ENCODE measurements at regions not wholly inside any gene's neighbourhood (a gene's known extent, or its start where the extent isn't known, plus 50 kb on each side); places are given as distances from the start of the nearest gene placed in this dataset.

DNA sequence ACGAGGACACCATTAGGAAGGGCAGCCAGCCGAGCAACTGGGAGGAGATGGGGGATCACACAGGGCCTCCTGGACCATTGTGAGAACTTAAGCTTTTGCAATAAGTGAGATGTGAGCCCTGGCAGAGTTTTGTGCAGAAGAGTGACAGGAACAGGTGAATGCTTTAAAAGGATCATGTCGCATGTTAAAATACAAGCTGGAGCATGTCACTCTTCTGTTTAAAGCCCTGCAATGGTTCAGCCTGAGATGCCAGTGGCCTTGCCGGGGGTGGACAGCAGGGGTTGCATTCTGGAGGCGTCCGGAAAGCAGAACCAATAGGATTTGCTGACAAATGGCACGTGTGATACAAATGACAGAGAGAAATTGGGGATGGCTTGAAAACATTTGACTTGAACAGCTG, 137.5 kb upstream of the RFLNA start:
- H2BK12ac ChIP-seq (ENCODE audit: insufficient read length, low read depth, low read length), result no peak overlapping the region
- no peak for TF ChIP-seq CTCF (conservative IDR thresholded peaks at IDR 0.05)
- no peak overlapping the region for H4K8ac ChIP-seq (replicated peaks; ENCODE audit: insufficient read length, low read depth, low read length)
- H3K4me3 Mint-ChIP-seq, result no peak overlapping the region
- no peak overlapping the region for H3K23ac ChIP-seq (ENCODE audit: insufficient read length, low read depth, low read length)
- H4K5ac ChIP-seq (ENCODE audit: insufficient read length, low read depth, low read length), result no peak overlapping the region
- peaks cover 0 to 10% (median 4%) of the 10 kb centered on the region in 3 experiments; a peak in 5 of 7 replicates for H3K36me3 Mint-ChIP-seq (ENCODE audit: insufficient read depth in 1 of 3, low read depth in 3 of 3)
- no peak overlapping the region for H2BK5ac ChIP-seq (ENCODE audit: insufficient read length, low read length)
- peaks cover 8% of the 10 kb centered on the region; the same call in 1 of the 2 replicates for H3K4me1 ChIP-seq (ENCODE audit: insufficient read depth, low read length)
- H2BK15ac ChIP-seq (ENCODE audit: low read depth, low read length), result no peak overlapping the region
- H2BK20ac ChIP-seq (ENCODE audit: low read depth, low read length, poor library complexity, severe bottlenecking), result no peak overlapping the region
- peaks cover 6 to 9% of the 10 kb centered on the region in 2 experiments; a peak in 4 of 5 replicates for H3K9me3 Mint-ChIP-seq
- no peak overlapping the region for H3K4ac ChIP-seq (ENCODE audit: low read depth, low read length)
- H3K18ac ChIP-seq (ENCODE audit: insufficient read length, low read depth, low read length), result no peak overlapping the region
- no peak for DNase-seq
- H3K4me2 ChIP-seq (ENCODE audit: insufficient read depth, insufficient read length, low read length), result no peak overlapping the region
- WGBS (ENCODE audit: extremely low coverage, insufficient read length, low lambda C conversion rate), result no CpG with 5 or more reads among the region's 7 CpGs
- no peak overlapping the region for H2AK5ac ChIP-seq (ENCODE audit: insufficient read length, low read length)
- no peak overlapping the region for H3K9ac ChIP-seq (ENCODE audit: extremely low read depth, insufficient read length, low read length)
- H3K27me3 ChIP-seq (ENCODE audit: insufficient read depth, low read length), result no peaks in the 10 kb centered on the region
- no peaks in the 10 kb centered on the region for H4K20me1 ChIP-seq (ENCODE audit: control insufficient read depth, insufficient read depth, insufficient read length)
- H3K79me2 ChIP-seq (ENCODE audit: insufficient read depth, low read length), result no peaks in the 10 kb centered on the region
- no peak overlapping the region for H3K56ac ChIP-seq (ENCODE audit: insufficient read length, low read depth, low read length)
- H2AFZ ChIP-seq (ENCODE audit: low read length), result no peak overlapping the region
- H3K4me1 Mint-ChIP-seq, result peaks cover 29 to 44% of the 10 kb centered on the region in 2 experiments
- H4K91ac ChIP-seq (ENCODE audit: insufficient read length, low read depth, low read length), result no peak overlapping the region
- peaks cover 2% of the 10 kb centered on the region for H3K27me3 Mint-ChIP-seq (ENCODE audit: low read depth)
- no peak overlapping the region for H3K14ac ChIP-seq (ENCODE audit: insufficient read depth, low read length)
- H3K79me1 ChIP-seq (ENCODE audit: insufficient read depth, low read depth, low read length, poor library complexity, severe bottlenecking), result no peaks in the 10 kb centered on the region
- no peak overlapping the region for H3K27ac Mint-ChIP-seq
- H3T11ph ChIP-seq (ENCODE audit: low read length), result no peak overlapping the region
- H2BK120ac ChIP-seq (ENCODE audit: low read depth, low read length, poor library complexity, severe bottlenecking), result no peak overlapping the region
- H3K9me3 ChIP-seq (ENCODE audit: control insufficient read depth, low read depth, low read length), result no peaks in the 10 kb centered on the region
- no peak overlapping the region for H3K27ac ChIP-seq (ENCODE audit: insufficient read length, low read depth, low read length)
- H3K23me2 ChIP-seq (ENCODE audit: insufficient read length, low read depth, low read length, poor library complexity, severe bottlenecking), result no peaks in the 10 kb centered on the region

All from H9 (cell line).